IMR-90 (cell line): ENCODE measurements at regions not wholly inside any gene's neighbourhood (a gene's known extent, or its start where the extent isn't known, plus 50 kb on each side); places are given as distances from the start of the nearest gene placed in this dataset.

Experiments
- ATAC-seq: fragments of 200-7000 bp; cut with Tn5 transposase; 2 replicates; pipeline ENCODE4 v1.9.1; 2020; ENCODE audit warnings: low read depth, mild to moderate bottlenecking, moderate library complexity
- BruUV-seq: library from RNA; stranded (reverse); fragments of 400-500 nt; replicated peaks from 2 replicates; lab custom pipeline; 2021; lab: Mats Ljungman, UMichigan
- CTCF ChIA-PET: fragments of 300-600 bp; formaldehyde crosslinking; extraction: SDS; loops from one replicate; lab custom pipeline; 2021; ENCODE audit warnings: antibody characterized with exemption; lab: Yijun Ruan, JAX
- POLR2A ChIA-PET: fragments of 300-600 bp; sonication (Branson Sonifier 250); formaldehyde crosslinking; loops from one replicate; lab custom pipeline; 2022; ENCODE audit warnings: antibody characterized with exemption; ENCODE audit not compliant: unreplicated experiment; lab: Charles Lee
- DNase-seq: peaks from one replicate; pipeline ENCODE4 v3.0.0; 2013
- H2AFZ ChIP-seq: replicated peaks from 2 replicates; pipeline ENCODE3; 2013; ENCODE audit warnings: low read length, mild to moderate bottlenecking; ENCODE audit not compliant: poor library complexity
- H2AK5ac ChIP-seq: 2 replicates; pipeline ENCODE4 v1.6.1; 2013; ENCODE audit warnings: low read depth, low read length, inconsistent platforms
- H2AK9ac ChIP-seq: replicated peaks from 2 replicates; pipeline ENCODE3; 2013; ENCODE audit warnings: mild to moderate bottlenecking, low read depth, low read length, moderate library complexity; ENCODE audit not compliant: poor library complexity
- H2BK120ac ChIP-seq: 2 replicates; pipeline ENCODE4 v1.6.1; 2013; ENCODE audit warnings: low read depth, low read length, inconsistent platforms
- H2BK15ac ChIP-seq: 3 replicates; pipeline ENCODE4 v1.6.1; 2013; ENCODE audit warnings: low read depth, low read length, inconsistent platforms
- H2BK20ac ChIP-seq: 2 replicates; pipeline ENCODE4 v1.6.1; 2013; ENCODE audit warnings: low read depth, mild to moderate bottlenecking, inconsistent platforms, low read length, moderate library complexity
- H2BK5ac ChIP-seq: 2 replicates; pipeline ENCODE4 v1.6.1; 2013; ENCODE audit warnings: mild to moderate bottlenecking, low read depth, low read length, inconsistent platforms; ENCODE audit not compliant: poor library complexity, severe bottlenecking
- H3K14ac ChIP-seq: replicated peaks from 2 replicates; pipeline ENCODE4 v1.6.1; 2013; ENCODE audit warnings: low read depth, low read length, inconsistent platforms
- H3K18ac ChIP-seq: 2 replicates; pipeline ENCODE4 v1.6.1; 2013; ENCODE audit warnings: low read depth, low read length, control low read depth
- H3K23ac ChIP-seq: 2 replicates; pipeline ENCODE4 v1.6.1; 2013; ENCODE audit warnings: low read depth, low read length, inconsistent platforms
- H3K27ac ChIP-seq: 2 replicates; pipeline ENCODE4 v1.5.1; 2013; ENCODE audit warnings: mild to moderate bottlenecking, control low read depth, low read length; ENCODE audit not compliant: insufficient read depth
- H3K27me3 ChIP-seq: 2 replicates; pipeline ENCODE4 v1.6.1; 2013; ENCODE audit warnings: low read length; ENCODE audit not compliant: control insufficient read depth, insufficient read depth
- H3K36me3 ChIP-seq: 2 replicates; pipeline ENCODE4 v1.6.1; 2013; ENCODE audit warnings: low read length, mixed read lengths; ENCODE audit not compliant: control insufficient read depth, insufficient read depth
- H3K4ac ChIP-seq: 2 replicates; pipeline ENCODE4 v1.6.1; 2013; ENCODE audit warnings: low read depth, low read length, inconsistent platforms
- H3K4me1 ChIP-seq: 2 replicates; pipeline ENCODE4 v1.6.1; 2013; ENCODE audit warnings: low read length, mixed read lengths; ENCODE audit not compliant: control insufficient read depth, insufficient read depth
- H3K4me2 ChIP-seq: 2 replicates; pipeline ENCODE4 v1.6.1; 2013; ENCODE audit warnings: low read depth, mild to moderate bottlenecking, control low read depth, low read length, moderate library complexity
- H3K4me3 ChIP-seq: 2 replicates; pipeline ENCODE4 v1.5.1; 2013; ENCODE audit warnings: low read depth, mild to moderate bottlenecking, control low read depth, low read length, moderate library complexity; ENCODE audit not compliant: insufficient read depth
- H3K56ac ChIP-seq: 2 replicates; pipeline ENCODE4 v1.6.1; 2013; ENCODE audit warnings: low read length, inconsistent platforms; ENCODE audit not compliant: insufficient read depth; ENCODE audit errors: extremely low read depth
- H3K79me1 ChIP-seq, 2 experiments: 2 replicates each; pipeline ENCODE4 v1.6.1; 2013; ENCODE audit warnings: low read length in 2 of 2, inconsistent platforms in 1 of 2, low read depth in 1 of 2
- H3K9ac ChIP-seq: 2 replicates; pipeline ENCODE4 v1.6.1; 2013; ENCODE audit warnings: low read depth, low read length, control low read depth
- H3K9me1 ChIP-seq: 2 replicates; pipeline ENCODE4 v1.6.1; 2013; ENCODE audit warnings: low read length, inconsistent platforms; ENCODE audit not compliant: insufficient read depth
- H3K9me3 ChIP-seq: 2 replicates; pipeline ENCODE4 v1.6.1; 2013; ENCODE audit warnings: low read length; ENCODE audit not compliant: control insufficient read depth, insufficient read depth
- H4K20me1 ChIP-seq: 2 replicates; pipeline ENCODE4 v1.6.1; 2013; ENCODE audit warnings: low read length, inconsistent platforms; ENCODE audit not compliant: insufficient read depth
- H4K5ac ChIP-seq: 2 replicates; pipeline ENCODE4 v1.6.1; 2013; ENCODE audit warnings: mild to moderate bottlenecking, low read depth, low read length, control low read depth
- H4K8ac ChIP-seq, 2 experiments: 2 replicates each; pipeline ENCODE4 v1.6.1; 2013; ENCODE audit warnings: low read depth in 2 of 2, low read length in 2 of 2, control low read depth in 1 of 2, inconsistent platforms in 1 of 2
- H4K91ac ChIP-seq: 2 replicates; pipeline ENCODE4 v1.6.1; 2013; ENCODE audit warnings: low read depth, low read length, inconsistent platforms; ENCODE audit not compliant: insufficient read depth
- CEBPB ChIP-seq: IDR thresholded peaks from 2 replicates; pipeline ENCODE4 v1.6.1; 2012; ENCODE audit warnings: low read depth, low read length, improper control_type of control experiment
- CHD1 ChIP-seq: IDR thresholded peaks from 2 replicates; pipeline ENCODE4 v1.6.1; 2012; ENCODE audit warnings: low read depth, low read length, improper control_type of control experiment
- FOS ChIP-seq: fragments of 150-350 bp; IDR thresholded peaks from 2 replicates; pipeline ENCODE4 v1.6.1; 2016; ENCODE audit warnings: low read depth, low read length
- MAFK ChIP-seq: IDR thresholded peaks from 2 replicates; pipeline ENCODE4 v1.6.1; 2012; ENCODE audit warnings: low read depth, low read length, improper control_type of control experiment
- MAZ ChIP-seq: IDR thresholded peaks from 2 replicates; pipeline ENCODE4 v1.6.1; 2012; ENCODE audit warnings: low read depth, mild to moderate bottlenecking, low read length, improper control_type of control experiment, moderate library complexity, borderline replicate concordance
- NFE2L2 ChIP-seq: fragments of 150-350 bp; IDR thresholded peaks from 2 replicates; pipeline ENCODE4 v1.6.1; 2016; ENCODE audit warnings: low read depth, mild to moderate bottlenecking, low read length
- RAD21 ChIP-seq: IDR thresholded peaks from 2 replicates; pipeline ENCODE4 v1.6.1; 2012; ENCODE audit warnings: low read length, improper control_type of control experiment
- RFX5 ChIP-seq: IDR thresholded peaks from 2 replicates; pipeline ENCODE4 v1.8.0; 2012; ENCODE audit warnings: low read depth, mild to moderate bottlenecking, low read length, moderate library complexity
- SMC3 ChIP-seq: fragments of 150-350 bp; IDR thresholded peaks from 2 replicates; pipeline ENCODE4 v1.6.1; 2016; ENCODE audit warnings: low read depth, mild to moderate bottlenecking, antibody characterized with exemption, low read length, moderate library complexity
- WGBS, 2 experiments: methylation state at CpG; one replicate each; pipeline versions ENCODE4 v1.1.5 to v1.1.7; 2013; ENCODE audit warnings: missing lambda C conversion rate in 2 of 2; ENCODE audit not compliant: insufficient read length in 1 of 2; ENCODE audit errors: extremely low coverage in 2 of 2; 5-methylcytosine and 5-hydroxymethylcytosine counted together
- dilution Hi-C: fragments of 300-500 bp; cut with HindIII; formaldehyde crosslinking; loops from one replicate; pipeline ENCODE4 v1.14.3; 2018; ENCODE audit warnings: low sequenced_read_pairs; ENCODE audit not compliant: unreplicated experiment
- in situ Hi-C: fragments of 300-500 bp; cut with MboI; formaldehyde crosslinking; loops from 3 replicates; pipeline ENCODE4 v1.14.3; 2019; ENCODE audit warnings: low sequenced_read_pairs, inconsistent platforms, mixed read lengths
- intact Hi-C: fragments of 100-400 bp; cut with micrococcal nuclease; formaldehyde crosslinking; loops from 2 replicates; pipeline ENCODE4 v1.10.0; 2022
- TF ChIP-seq, protein P1 (sequence below): fragments of 150-350 bp; IDR thresholded peaks from 2 replicates; pipeline ENCODE4 v1.6.1; 2016; ENCODE audit warnings: low read depth, mild to moderate bottlenecking, low read length, moderate library complexity, borderline replicate concordance
- TF ChIP-seq, protein P2 (sequence below): conservative IDR thresholded peaks from 2 replicates; pipeline ENCODE4 v1.5.1; 2012; ENCODE audit warnings: mild to moderate bottlenecking, low read depth, low read length, improper control_type of control experiment
- TF ChIP-seq, protein P3 (sequence below): fragments of 150-350 bp; IDR thresholded peaks from 2 replicates; pipeline ENCODE4 v1.6.1; 2017; ENCODE audit warnings: mild to moderate bottlenecking, antibody characterized with exemption, low read length, low read depth

DNA sequence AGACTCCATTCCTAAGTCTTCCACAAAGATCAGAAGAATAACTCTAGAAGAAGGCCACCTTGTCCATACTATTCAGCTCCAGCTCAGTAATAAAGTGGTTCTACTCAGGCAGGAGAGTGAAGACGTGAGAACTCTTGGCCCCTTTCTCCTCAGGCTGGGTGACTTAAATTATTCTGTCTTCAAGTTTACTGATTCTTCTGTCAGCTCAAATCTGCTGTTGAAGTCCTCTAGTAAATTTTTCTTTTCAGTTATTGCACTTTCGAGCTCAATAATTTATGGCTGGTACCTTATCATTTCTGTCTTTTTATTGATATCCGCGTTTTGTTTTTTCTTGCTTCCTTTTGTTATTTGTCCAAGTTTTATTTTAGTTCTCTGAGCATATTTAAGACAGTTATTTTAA, 922.3 kb upstream of the PCDH9 start:
- Histone ChIP-seq H4K8ac (no peak overlapping the region), H3K4ac (no peak overlapping the region), H3K9me3 (peaks cover 4% of the 10 kb centered on the region), H3K56ac (no peak overlapping the region), H3K18ac (no peak overlapping the region), H3K4me2 (no peak overlapping the region), H2AFZ (no peak overlapping the region), H2BK20ac (no peak overlapping the region), H4K20me1 (no peaks in the 10 kb centered on the region), H3K14ac (no peak overlapping the region), H3K4me3 (no peak overlapping the region), H3K79me1 (no peaks in the 10 kb centered on the region), H4K5ac (no peak overlapping the region), H3K9ac (no peak overlapping the region), H2AK5ac (no peak overlapping the region), H3K27ac (no peak overlapping the region), H3K36me3 (no peaks in the 10 kb centered on the region), H2BK15ac (no peak overlapping the region), H3K9me1 (no peaks in the 10 kb centered on the region), H3K27me3 (no peaks in the 10 kb centered on the region), H2BK5ac (no peak overlapping the region), H4K91ac (no peak overlapping the region), H2BK120ac (no peak overlapping the region), H3K4me1 (no peaks in the 10 kb centered on the region), H2AK9ac (no peak overlapping the region), H3K23ac (no peak overlapping the region)
- intact Hi-C loops: no loop called here
- ChIA-PET CTCF (no interaction called here), POLR2A (no interaction called here)
- TF ChIP-seq CHD1: no peak
- TF ChIP-seq MAZ: no peak
- no peak for TF ChIP-seq SMC3
- TF ChIP-seq, protein P1, sequence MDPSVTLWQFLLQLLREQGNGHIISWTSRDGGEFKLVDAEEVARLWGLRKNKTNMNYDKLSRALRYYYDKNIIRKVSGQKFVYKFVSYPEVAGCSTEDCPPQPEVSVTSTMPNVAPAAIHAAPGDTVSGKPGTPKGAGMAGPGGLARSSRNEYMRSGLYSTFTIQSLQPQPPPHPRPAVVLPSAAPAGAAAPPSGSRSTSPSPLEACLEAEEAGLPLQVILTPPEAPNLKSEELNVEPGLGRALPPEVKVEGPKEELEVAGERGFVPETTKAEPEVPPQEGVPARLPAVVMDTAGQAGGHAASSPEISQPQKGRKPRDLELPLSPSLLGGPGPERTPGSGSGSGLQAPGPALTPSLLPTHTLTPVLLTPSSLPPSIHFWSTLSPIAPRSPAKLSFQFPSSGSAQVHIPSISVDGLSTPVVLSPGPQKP: no peak
- TF ChIP-seq, protein P2, sequence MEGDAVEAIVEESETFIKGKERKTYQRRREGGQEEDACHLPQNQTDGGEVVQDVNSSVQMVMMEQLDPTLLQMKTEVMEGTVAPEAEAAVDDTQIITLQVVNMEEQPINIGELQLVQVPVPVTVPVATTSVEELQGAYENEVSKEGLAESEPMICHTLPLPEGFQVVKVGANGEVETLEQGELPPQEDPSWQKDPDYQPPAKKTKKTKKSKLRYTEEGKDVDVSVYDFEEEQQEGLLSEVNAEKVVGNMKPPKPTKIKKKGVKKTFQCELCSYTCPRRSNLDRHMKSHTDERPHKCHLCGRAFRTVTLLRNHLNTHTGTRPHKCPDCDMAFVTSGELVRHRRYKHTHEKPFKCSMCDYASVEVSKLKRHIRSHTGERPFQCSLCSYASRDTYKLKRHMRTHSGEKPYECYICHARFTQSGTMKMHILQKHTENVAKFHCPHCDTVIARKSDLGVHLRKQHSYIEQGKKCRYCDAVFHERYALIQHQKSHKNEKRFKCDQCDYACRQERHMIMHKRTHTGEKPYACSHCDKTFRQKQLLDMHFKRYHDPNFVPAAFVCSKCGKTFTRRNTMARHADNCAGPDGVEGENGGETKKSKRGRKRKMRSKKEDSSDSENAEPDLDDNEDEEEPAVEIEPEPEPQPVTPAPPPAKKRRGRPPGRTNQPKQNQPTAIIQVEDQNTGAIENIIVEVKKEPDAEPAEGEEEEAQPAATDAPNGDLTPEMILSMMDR: no peak
- TF ChIP-seq RFX5: no peak
- no peak for TF ChIP-seq FOS
- no peak for TF ChIP-seq CEBPB
- no peak for TF ChIP-seq RAD21
- TF ChIP-seq MAFK: no peak
- TF ChIP-seq, protein P3, sequence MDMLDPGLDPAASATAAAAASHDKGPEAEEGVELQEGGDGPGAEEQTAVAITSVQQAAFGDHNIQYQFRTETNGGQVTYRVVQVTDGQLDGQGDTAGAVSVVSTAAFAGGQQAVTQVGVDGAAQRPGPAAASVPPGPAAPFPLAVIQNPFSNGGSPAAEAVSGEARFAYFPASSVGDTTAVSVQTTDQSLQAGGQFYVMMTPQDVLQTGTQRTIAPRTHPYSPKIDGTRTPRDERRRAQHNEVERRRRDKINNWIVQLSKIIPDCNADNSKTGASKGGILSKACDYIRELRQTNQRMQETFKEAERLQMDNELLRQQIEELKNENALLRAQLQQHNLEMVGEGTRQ: no peak
- no peak for TF ChIP-seq NFE2L2
- ATAC-seq: no peak
- no peak for DNase-seq
- dilution Hi-C loops: no loop called here
- no CpG with 5 or more reads among the region's 4 CpGs for WGBS, 2 experiments
- in situ Hi-C loops: no loop called here
- no TSS peak for BruUV-seq
